ENCODE measurements at regions not wholly inside any gene's neighbourhood (a gene's known extent, or its start where the extent isn't known, plus 50 kb on each side); places are given as distances from the start of the nearest gene placed in this dataset.

DNA sequence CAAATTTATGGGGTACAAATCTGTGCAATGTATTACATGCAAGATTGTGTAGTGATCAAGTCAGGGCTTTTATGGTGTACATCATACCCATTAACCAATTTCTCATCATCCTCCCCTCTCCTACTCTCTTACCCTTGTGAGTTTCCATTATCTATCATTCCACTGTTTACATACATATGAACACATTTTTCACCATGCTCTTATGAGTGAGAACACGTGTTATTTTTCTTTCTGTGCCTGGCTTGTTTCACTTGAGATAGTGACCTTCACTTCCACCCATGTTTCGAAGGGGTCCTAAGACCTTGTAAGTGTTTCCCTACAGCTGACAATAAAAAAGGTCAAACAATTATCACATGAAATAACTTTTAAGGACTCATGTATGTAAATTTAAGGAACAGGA, 281.7 kb upstream of the CD180 start:
- in situ Hi-C loops (cut with HindIII; ENCODE audit: low pct_unique_long_range_greater_than_20kb, low sequenced_read_pairs): no loop called here
- DNase-seq (ENCODE audit: low read depth): no peak

DNA sequence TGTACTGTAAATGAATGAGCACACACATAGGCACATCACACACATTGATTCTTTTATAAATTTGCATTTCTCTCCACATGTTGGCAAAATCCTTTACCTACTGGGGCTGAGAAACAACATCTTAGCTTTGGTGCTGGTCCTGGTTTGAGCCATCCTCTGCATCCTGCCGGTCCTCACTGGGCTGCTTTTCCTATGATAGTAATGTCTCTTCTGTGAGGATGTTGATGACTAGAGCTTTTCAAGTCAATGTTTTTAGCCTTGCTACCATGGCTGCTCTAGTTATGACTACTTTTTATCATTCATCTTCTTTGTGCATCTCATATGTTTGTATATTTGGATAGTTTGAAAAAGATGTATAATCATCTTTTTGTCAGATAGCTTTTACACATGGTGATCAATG, 280.4 kb upstream of the CD180 start:
- in situ Hi-C loops (cut with HindIII; ENCODE audit: low pct_unique_long_range_greater_than_20kb, low sequenced_read_pairs): no loop called here

DNA sequence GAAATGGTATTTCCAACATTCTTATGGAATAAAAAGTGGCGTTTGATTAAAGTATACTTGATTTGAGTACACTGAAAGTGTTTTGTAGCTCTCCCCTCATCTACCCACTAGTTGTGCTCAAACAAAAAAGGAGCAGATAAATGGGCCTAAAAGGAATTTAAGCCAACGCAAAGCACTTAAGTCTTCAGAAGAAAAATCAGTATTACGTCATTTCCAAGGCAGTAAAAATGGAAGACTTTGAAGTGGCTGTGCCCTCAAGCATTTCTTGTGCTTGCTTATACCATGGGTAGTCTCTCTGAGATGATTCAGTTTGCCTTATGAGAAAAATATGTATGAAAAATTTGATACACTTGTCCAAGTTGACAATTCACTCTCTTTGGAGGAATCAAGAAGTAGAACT, 279.9 kb upstream of the CD180 start:
- in situ Hi-C loops (cut with HindIII; ENCODE audit: low pct_unique_long_range_greater_than_20kb, low sequenced_read_pairs): no loop called here
- DNase-seq (ENCODE audit: low read depth): no peak

More for the DNA sequence above, 280.4 kb upstream of the CD180 start:
- no peak for DNase-seq (ENCODE audit: low read depth)

DNA sequence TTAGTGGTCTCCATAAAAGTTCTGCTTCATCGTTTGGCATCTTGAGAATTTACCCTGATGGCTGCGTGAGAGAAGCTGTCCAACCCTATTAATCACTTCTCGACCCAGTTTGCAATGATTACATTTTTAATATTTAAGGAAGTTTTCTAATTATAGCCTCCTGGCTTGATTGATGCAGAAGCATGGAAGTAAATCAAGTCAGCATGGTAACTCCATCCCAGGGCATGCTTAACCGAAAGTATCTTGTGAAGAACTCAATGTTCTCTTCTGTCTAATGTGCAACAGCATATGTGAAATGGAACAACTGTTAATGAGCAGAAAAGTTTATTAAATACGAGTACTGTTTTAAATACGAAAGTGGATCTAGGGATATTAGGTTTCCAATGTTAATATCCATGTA, 278.9 kb upstream of the CD180 start:
- in situ Hi-C loops (cut with HindIII; ENCODE audit: low pct_unique_long_range_greater_than_20kb, low sequenced_read_pairs): no loop called here
- no peak for DNase-seq (ENCODE audit: low read depth)

DNA sequence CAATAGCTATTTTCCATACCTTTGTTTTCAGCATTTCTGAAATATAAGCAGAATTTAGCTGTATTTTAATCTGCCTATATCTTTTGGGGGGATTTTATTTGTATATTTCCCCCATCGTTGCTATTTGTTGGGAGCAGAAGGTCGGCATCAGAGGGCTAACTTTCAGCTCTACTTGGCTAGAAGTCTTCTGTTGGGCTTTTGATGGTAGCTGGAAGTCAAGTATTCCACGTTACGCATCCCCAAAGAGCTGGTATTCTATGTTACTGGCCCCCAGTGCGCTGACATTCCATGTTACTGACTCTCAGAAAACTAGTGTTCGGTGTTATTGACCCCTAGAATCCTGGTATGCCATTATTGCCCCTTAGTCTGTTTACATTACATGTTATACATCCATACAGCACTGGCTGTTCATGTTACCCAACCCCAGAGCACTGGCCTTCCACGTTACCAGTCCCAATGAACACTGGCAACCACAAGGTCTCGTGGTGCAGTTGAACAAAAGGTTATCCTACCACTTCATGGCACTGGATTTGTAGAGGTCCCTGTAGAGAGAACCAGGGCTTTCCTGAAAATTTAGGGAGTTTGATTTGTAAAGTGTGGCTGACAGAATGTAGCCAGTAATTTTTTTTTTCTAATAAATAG, 278.1 kb upstream of the CD180 start:
- in situ Hi-C loops (cut with HindIII; ENCODE audit: low pct_unique_long_range_greater_than_20kb, low sequenced_read_pairs): no loop called here
- DNase-seq (ENCODE audit: low read depth): no peak

DNA sequence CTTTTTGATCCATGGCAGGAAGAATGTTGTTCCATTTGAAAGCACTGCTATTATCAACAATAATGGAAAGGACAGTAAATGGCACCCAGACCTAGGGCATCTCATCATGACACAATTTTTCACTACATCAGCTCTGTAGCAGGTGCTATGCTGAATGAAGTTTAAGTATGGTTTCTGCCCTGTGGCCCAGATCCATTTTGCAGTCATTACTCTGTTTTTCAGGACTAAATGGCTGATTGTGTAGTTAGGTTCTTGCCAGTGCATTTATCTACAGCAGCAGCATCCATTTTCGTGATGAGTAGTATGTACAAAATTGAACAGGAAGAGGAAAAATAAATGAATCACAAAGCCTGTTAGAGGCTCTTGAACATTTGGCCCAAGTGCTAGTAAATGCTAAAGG, 270.5 kb upstream of the CD180 start:
- in situ Hi-C loops (cut with HindIII; ENCODE audit: low pct_unique_long_range_greater_than_20kb, low sequenced_read_pairs): no loop called here

DNA sequence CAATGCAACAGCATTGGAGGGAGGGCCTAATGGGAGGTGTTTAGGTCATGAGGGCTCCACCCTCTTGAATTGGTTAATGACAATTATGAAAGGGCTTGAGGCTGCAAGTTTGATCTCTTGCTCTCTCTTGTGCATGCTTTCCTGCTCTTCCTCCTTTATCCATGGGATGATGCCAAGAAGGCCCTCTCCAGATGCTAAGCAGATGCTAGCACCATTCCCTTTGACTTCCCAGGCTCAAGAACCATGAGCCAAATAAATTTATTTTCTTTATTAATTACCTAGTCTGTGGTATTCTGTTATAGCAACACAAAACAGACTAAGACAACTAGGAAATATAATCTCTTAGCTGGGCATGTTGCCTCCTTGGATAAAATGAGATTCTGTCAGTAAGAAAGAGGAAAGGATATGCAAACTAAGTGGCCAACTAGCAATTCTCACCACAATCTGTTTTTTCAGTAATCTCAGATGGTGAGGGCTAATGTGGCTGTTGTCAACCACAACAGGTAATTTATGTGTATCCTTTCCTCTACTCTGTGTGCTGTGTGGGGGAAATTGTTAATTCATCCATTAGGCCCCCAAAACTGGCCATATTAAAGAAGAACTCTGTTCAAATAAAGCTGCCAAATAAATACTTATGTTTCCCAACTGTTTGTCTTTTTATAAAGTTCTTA, 269.1 kb upstream of the CD180 start:
- in situ Hi-C loops (cut with HindIII; ENCODE audit: low pct_unique_long_range_greater_than_20kb, low sequenced_read_pairs): no loop called here

More for the DNA sequence above, 270.5 kb upstream of the CD180 start:
- no peak for DNase-seq (ENCODE audit: low read depth)

DNA sequence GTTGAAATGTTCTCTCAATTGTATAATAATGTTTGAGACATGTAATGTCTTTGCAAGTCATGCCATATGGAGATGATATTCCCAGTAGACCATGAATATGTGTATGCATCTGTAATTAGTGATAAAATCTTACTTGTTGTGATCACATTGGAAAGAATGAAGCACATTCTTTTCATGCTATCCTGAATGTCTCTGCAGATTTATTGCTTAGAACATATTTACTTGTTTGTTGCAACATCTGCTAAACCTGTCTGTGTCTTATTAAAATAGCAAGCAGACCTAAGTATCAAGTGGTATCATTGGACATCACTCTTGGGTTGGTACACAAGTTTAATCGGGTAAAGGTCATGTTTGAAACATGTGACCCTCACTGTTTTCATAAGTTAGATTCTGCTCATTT, 265.5 kb upstream of the CD180 start:
- no peak for DNase-seq (ENCODE audit: low read depth)
- in situ Hi-C loops (cut with HindIII; ENCODE audit: low pct_unique_long_range_greater_than_20kb, low sequenced_read_pairs): no loop called here

More for the DNA sequence above, 269.1 kb upstream of the CD180 start:
- DNase-seq (ENCODE audit: low read depth): no peak

DNA sequence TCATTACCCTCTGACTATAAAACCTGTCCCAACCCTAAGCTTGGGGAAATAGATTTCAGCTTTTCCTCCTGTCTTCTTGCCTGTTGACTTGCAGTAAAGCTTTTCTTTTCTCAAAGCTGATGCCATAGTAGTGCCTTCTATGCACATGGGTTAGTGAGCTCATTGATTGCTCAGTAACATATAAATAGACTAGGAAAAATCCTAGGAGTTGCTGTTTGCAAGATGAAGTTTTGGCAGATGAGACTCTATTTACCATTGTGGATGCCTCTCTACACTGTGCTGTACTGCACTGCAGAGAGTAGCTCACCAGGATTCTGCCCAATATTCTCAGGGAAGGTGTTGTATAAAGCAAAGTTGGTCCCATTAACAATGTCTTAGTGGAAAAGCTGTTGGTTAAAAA, 262.7 kb upstream of the CD180 start:
- in situ Hi-C loops (cut with HindIII; ENCODE audit: low pct_unique_long_range_greater_than_20kb, low sequenced_read_pairs): no loop called here
- no peak for DNase-seq (ENCODE audit: low read depth)

DNA sequence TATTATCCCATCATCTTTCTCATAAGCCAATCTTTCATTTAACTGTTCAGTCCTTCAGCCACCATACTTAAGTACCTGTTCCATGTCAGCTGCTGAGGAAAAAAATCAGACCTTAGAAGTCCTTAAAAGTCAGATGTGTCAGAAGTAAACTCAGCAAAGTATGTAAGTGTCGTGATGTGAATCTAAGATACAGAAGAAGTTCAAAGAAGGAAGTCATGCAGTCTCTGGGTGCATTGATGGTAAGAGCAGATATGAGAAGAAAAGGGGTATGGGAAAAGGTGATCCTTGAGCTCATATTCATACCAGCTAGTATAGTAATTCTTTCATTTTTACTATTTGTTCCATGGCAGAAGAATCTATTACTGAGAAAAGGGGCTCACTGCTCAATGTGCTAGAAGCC, 259.4 kb upstream of the CD180 start:
- DNase-seq (ENCODE audit: low read depth): no peak
- in situ Hi-C loops (cut with HindIII; ENCODE audit: low pct_unique_long_range_greater_than_20kb, low sequenced_read_pairs): no loop called here

DNA sequence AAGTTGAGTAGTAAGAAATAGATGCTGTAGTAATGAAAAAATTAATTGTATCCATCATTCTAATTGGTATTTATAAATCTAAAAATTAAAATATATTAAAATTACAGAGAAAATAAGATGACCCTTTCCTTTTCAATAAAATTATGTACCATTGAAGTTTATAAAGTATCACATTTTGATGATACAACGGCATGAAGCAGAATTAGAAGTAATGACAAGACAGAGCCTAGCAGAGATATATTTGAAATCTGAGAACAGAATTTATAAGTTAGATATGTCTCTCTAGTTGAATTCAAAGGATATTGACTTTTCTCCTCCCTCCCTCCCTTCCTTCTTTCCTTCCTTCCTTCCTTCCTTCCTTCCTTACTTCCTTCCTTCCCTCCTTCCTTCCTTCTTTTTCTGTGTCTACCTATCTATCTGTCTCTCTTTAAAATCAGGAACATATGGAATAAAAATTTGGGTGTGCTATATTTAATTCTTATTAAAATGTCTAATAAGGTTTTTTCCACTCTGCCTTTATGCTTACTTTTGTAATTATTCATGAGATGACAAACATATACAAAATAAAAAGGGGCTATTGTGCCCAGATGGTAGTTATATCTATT, 258.5 kb upstream of the CD180 start:
- in situ Hi-C loops (cut with HindIII; ENCODE audit: low pct_unique_long_range_greater_than_20kb, low sequenced_read_pairs): no loop called here
- no peak for DNase-seq (ENCODE audit: low read depth)

DNA sequence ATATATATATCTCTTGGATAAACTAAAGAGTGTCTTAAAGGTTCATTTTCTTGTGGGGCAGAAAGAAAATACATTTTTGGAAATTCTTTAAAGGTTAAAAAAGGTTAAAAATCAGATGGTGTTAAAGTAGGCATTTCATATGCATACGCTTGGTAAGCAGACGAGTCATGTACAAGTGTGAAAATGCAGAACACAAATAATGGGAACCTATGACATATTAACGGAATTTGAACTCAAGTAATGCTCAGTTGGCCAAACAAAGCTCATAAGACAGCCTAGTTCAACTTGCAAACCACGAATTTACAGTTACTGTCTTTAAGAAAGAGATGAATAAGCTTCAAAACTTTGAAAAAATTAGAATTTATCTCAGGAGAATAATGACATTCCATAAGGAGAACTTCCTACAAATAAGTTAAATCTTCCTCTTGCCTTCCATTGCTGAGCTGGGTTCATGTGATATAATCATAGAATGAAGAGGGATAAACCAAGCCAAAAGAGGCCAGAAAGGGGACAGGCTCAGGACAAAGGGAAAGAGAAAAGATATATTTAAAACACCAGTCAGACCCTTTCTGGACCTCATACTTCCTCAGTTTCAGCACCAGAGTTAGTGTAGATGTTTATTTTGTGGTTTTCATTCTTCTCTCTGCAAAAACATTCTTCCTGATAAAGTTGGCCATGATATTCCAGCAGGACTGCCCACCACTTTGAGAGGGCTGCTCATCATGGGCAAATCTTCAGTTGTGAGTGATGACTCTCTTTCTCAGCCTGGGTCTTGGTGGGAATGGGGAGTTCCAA, 256.7 kb upstream of the CD180 start:
- in situ Hi-C loops (cut with HindIII; ENCODE audit: low pct_unique_long_range_greater_than_20kb, low sequenced_read_pairs): no loop called here
- no peak for DNase-seq (ENCODE audit: low read depth)

DNA sequence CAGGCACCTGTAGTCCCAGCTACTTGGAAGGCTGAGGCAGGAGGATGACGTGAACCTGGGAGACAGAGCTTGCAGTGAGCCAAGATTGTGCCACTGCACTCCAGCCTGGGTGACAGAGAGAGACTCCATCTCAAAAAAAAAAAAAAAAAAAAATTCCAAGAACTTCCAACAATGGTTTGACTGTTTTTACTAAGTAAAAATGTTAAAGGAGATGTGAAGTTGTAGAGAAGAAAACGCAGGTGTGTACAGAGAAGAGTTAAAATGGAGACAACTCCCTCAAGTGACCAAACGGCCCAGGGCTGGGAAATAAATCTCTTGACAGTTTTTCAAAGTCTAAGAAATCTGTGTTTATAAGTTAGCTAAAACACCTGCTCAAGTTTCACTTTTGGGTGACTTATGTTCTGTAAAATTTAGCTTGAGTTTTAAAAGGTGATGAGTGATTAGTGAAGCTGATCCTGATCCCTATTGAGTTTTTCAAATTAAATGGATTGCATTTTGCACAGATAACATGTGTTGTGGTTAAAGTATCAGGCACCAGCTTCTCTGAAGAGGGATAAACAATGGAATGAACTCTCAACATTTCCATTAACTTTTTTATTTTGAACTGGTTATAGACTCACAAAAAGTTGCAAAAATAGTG, 255.2 kb upstream of the CD180 start:
- in situ Hi-C loops (cut with HindIII; ENCODE audit: low pct_unique_long_range_greater_than_20kb, low sequenced_read_pairs): no loop called here

DNA sequence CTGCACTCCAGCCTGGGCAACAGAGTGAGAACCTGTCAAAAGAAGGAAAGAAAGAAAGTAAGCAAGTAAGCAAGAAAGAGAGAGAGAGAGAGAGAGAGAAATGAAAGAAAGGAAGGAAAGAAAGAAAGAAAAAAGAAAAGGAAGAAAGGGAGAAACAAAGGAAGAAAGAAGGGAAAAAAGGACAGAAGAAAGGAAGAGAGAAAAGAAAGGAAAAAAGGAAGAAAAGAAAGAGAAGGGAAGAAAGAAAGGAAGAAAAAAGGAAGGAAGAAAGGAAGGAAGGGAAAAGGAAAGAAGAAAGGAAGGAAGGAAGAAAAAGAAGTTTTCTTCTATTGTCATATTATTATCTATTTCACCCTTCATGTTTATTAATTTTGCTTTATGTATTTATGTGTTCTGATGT, 251.1 kb upstream of the CD180 start:
- in situ Hi-C loops (cut with HindIII; ENCODE audit: low pct_unique_long_range_greater_than_20kb, low sequenced_read_pairs): no loop called here
- DNase-seq (ENCODE audit: low read depth): no peak

More for the DNA sequence above, 255.2 kb upstream of the CD180 start:
- DNase-seq (ENCODE audit: low read depth): no peak

DNA sequence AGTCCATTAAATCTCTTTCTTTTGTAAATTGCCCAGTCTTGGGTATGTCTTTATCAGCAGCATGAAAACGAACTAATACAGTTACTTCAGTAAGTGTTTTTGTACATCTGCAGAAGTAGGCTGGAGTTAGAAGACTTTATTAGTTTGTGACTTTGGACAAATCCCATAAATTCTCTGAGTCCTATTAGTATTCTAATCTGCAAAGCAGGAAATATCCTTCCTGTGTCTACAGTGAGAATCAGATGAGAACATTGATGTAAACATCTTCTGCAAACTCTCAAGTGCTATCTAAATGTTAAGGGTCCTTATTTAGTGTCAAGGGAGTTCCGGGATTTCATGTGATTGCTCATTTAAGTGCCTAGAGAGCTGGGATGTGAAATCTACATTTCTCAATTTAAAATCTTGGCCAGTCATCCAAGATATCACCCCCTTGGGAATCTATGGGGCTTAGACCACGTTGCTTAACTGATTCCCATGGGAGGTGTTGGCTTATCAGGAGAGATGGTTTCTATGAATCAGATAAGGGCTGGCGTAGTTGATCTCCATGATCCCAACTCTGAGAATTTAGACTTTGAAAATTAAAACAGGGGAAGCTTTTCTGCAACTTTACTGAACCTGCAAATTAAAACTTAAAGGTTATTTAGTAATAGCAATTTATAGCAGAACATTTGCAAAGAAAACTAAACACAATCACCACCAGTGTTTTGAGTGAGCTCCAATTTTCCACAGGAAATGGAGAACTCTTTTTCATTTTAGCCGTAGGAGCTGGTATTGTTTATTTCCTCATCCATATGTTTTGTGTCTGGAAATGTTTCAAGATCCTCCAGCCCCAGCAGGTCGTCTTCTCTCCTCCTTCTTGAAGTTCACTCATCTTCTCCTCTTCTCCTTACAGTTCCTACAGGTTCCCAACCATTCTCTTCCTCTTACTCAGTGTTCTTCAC, 241.6 kb upstream of the CD180 start:
- no peak for DNase-seq (ENCODE audit: low read depth)
- in situ Hi-C loops (cut with HindIII; ENCODE audit: low pct_unique_long_range_greater_than_20kb, low sequenced_read_pairs): no loop called here

DNA sequence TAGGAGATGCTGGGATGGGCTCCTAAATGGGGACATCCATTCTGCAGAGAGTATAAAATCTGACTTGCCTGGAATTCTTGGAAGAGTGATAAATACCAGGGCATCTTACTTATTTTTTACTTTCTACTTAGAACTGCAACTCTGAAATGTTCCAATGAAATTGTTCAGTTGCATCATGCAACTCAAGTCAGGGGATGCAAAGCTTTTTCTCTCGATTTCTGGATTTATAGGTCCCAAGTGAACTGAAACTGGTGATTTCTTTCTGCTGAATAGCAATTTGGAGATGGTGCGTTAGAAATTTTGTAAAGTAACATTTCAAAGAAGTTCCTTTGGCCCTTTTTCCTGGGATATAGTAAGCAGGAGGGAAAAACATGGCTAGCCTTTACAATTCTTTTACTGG, 238.4 kb upstream of the CD180 start:
- in situ Hi-C loops (cut with HindIII; ENCODE audit: low pct_unique_long_range_greater_than_20kb, low sequenced_read_pairs): no loop called here
- DNase-seq (ENCODE audit: low read depth): no peak

DNA sequence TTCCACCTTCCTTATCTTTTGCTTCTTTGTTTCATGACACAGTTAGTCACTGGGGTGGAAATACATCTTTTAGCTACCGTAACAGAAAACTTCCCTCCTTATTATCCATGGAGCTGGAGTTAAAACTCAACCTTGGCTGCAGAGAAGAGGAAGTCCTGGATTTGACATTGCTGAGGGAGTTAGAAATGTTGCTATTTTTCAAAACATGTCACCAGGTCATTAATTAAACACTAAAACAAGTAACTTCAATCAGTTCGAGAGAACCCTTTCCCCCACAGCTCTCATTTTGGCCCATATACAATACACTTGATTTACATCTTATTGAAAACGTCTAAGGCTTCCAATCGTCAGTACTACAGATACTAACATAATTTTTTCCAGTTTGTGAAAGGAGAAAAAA, 237.9 kb upstream of the CD180 start:
- no peak for DNase-seq (ENCODE audit: low read depth)
- in situ Hi-C loops (cut with HindIII; ENCODE audit: low pct_unique_long_range_greater_than_20kb, low sequenced_read_pairs): no loop called here

DNA sequence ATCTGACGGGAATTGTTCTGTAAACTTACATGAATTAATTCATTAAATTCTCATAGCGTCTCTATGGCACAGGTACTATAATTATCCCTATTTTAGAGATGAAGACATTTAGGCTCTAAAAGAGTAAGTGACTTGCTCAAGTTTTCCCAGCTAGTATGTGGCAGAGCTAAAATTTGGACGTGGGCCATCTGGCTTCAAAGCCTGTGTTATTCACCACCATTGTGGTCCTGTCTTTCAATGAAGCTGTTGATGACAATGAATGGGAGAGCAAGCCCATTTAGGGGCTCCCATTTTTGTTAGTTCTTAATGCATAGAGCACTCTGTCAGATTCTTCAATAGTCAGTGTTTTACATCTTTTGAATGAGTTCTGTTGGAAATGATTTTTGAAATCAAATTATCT, 236.0 kb upstream of the CD180 start:
- no peak for DNase-seq (ENCODE audit: low read depth)
- in situ Hi-C loops (cut with HindIII; ENCODE audit: low pct_unique_long_range_greater_than_20kb, low sequenced_read_pairs): no loop called here
